Adrenal gland (tissue), 9 donors: ENCODE measurements at regions not wholly inside any gene's neighbourhood (a gene's known extent, or its start where the extent isn't known, plus 50 kb on each side); places are given as distances from the start of the nearest gene placed in this dataset.

Experiments used
- DNase-seq, 7 donors: peaks; one replicate each; pipeline ENCODE4 v3.0.0-alpha.2; 2019 to 2020
- H3K27ac ChIP-seq, 5 donors: fragments of 200-600 bp; sonication (generic) in 4 of 5; 1 replicate in 3 of 5; 2 replicates in 2 of 5; pipeline versions ENCODE4 v1.5.1 to v1.8.0; 2016 to 2020; ENCODE audit warnings: mild to moderate bottlenecking in 1 of 5
- H3K27me3 ChIP-seq: fragments of 200-600 bp; 2 replicates; pipeline ENCODE4 v1.8.0; 2021
- H3K36me3 ChIP-seq, 2 donors: fragments of 200-600 bp; replicated peaks in 1 of 2; 1 replicate in 1 of 2; 2 replicates in 1 of 2; pipeline versions ENCODE4 v1.5.1 to v1.8.0; 2018 to 2022
- H3K4me1 ChIP-seq, 2 donors: fragments of 200-600 bp; replicated peaks in 1 of 2; 1 replicate in 1 of 2; 2 replicates in 1 of 2; pipeline versions ENCODE4 v1.5.1 to v1.8.0; 2018 to 2021
- H3K4me3 ChIP-seq, 4 donors: fragments of 200-600 bp; sonication (generic) in 3 of 4; one replicate each; pipeline ENCODE4 v1.5.1; 2016 to 2018
- H3K9me3 ChIP-seq, 3 donors: fragments of 200-600 bp; sonication (generic) in 1 of 3; replicated peaks in 1 of 3; 1 replicate in 2 of 3; 2 replicates in 1 of 3; pipeline versions ENCODE4 v1.5.1 to v1.8.0; 2016 to 2021
- POLR2A ChIP-seq, 2 donors: fragments of 450-650 bp; IDR thresholded peaks; one replicate each; pipeline ENCODE4 v1.6.1; 2017; ENCODE audit warnings: antibody characterized with exemption in 2 of 2, mild to moderate bottlenecking in 2 of 2, moderate library complexity in 1 of 2
- WGBS, 4 donors: extraction: QIAGEN DNeasy Blood & Tissue Kit in 2 of 4; methylation state at CpG; one replicate each; pipeline versions ENCODE4 v1.1.5 to v1.1.7; 2013 to 2017; 5-methylcytosine and 5-hydroxymethylcytosine counted together
- intact Hi-C, 2 donors: fragments of 100-400 bp; cut with DNase I; formaldehyde crosslinking; loops; one replicate each; pipeline versions ENCODE4 v1.14.1 to v1.15.0; 2022 to 2023
- TF ChIP-seq, protein P1 (sequence below), 6 experiments: fragments of 450-650 bp in 4 of 6; fragments of 200-600 bp in 2 of 6; sonication (generic) in 1 of 6; IDR thresholded peaks; 1 replicate in 5 of 6; 2 replicates in 1 of 6; pipeline versions ENCODE4 v1.5.1 to v1.8.0; 2016 to 2021; ENCODE audit warnings: antibody characterized with exemption in 6 of 6, mild to moderate bottlenecking in 2 of 6, moderate library complexity in 1 of 6
- donor health status: healthy with polysubstance abuse.
- donor health status: Bipolar disorder and iron deficiency.
- donor health status: DM: yes; HTN: yes; CAD: no.
- donor health status: DM: no; HTN: no; CAD: no.
- donor health status: DM: no; HTN: no; CAD: no.

DNA sequence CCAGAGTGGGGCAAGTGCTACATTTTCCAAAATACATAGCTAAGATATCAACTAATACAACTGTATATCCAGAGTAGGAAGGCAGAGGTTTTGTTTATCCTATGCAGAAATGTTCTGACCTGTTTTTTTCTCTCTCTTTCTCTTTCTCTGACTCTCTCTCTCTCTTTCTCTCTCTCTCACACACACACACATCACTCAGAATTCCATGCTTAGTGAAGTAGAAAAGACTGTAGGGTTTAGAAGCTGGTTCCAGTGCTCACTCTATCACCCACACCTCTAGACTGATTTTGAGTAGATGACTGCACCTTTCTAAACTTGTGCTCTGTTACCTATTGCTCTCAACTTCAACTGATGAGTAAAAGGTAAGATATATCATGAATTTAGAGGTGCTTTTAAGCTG, 356.7 kb downstream of the LRIG3 start:
- TF ChIP-seq POLR2A (IDR thresholded peaks at IDR 0.05): no peak
- TF ChIP-seq, protein P1, sequence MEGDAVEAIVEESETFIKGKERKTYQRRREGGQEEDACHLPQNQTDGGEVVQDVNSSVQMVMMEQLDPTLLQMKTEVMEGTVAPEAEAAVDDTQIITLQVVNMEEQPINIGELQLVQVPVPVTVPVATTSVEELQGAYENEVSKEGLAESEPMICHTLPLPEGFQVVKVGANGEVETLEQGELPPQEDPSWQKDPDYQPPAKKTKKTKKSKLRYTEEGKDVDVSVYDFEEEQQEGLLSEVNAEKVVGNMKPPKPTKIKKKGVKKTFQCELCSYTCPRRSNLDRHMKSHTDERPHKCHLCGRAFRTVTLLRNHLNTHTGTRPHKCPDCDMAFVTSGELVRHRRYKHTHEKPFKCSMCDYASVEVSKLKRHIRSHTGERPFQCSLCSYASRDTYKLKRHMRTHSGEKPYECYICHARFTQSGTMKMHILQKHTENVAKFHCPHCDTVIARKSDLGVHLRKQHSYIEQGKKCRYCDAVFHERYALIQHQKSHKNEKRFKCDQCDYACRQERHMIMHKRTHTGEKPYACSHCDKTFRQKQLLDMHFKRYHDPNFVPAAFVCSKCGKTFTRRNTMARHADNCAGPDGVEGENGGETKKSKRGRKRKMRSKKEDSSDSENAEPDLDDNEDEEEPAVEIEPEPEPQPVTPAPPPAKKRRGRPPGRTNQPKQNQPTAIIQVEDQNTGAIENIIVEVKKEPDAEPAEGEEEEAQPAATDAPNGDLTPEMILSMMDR (IDR thresholded peaks at IDR 0.05): no peak

DNA sequence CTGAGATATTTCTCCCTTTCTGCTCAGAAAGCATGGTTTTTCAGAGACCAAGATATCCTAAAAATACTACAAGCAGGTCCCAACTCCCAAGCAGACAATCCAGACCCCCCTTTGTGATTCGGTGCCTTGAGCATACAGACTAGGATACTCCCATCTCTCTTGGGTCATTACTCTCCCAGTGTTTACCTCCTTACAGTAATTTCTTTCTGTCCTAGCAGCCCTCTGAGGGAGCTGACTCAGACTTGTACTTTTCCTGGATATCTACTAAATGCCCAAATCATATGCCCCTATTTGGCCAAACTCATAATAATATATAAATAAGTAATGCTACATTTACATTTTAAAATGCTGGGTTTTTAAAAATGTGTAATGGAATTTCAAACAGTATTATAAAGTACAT, 355.6 kb downstream of the LRIG3 start:
- Histone ChIP-seq H3K9me3 (no peaks in the 10 kb centered on the region), H3K36me3 (no peaks in the 10 kb centered on the region), H3K4me1 (no peaks in the 10 kb centered on the region), H3K27me3 (no peaks in the 10 kb centered on the region), H3K4me3 (no peak overlapping the region), H3K27ac (no peak overlapping the region)
- intact Hi-C loops: no loop called here
- TF ChIP-seq, protein P1 (IDR thresholded peaks at IDR 0.05): no peak
- TF ChIP-seq POLR2A (IDR thresholded peaks at IDR 0.05): no peak
- WGBS, 4 donors: 73 to 82% (median 79%) methylated on average over 1 of the region's 1 CpG
- DNase-seq: no peak

More for the DNA sequence above, 356.7 kb downstream of the LRIG3 start:
- intact Hi-C loops: no loop called here
- H3K27ac ChIP-seq: no peak overlapping the region
- no peaks in the 10 kb centered on the region for H3K36me3 ChIP-seq
- DNase-seq: no peak
- no peaks in the 10 kb centered on the region for H3K9me3 ChIP-seq
- H3K4me1 ChIP-seq: no peaks in the 10 kb centered on the region
- H3K27me3 ChIP-seq: no peaks in the 10 kb centered on the region
- H3K4me3 ChIP-seq: no peak overlapping the region

DNA sequence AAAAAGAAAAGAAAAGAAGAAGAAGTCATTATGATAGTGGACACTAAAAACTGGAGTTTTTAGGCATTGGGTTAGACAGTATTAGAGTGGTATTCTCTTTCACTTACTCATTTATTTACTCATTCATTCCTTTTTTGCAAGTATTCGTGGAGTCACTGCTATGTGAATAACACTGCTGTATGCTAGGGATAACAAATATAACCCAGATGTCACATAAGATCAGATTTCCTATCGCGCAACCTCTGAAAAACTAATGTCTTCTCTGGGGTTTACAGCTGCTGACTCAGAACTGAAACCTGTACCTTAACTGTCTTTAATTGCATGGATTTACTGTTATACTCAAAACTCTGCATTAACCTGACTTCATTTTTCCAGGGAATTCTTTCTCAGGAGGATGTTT, 353.7 kb downstream of the LRIG3 start:
- Histone ChIP-seq H3K36me3 (no peaks in the 10 kb centered on the region), H3K27ac (no peak overlapping the region), H3K4me3 (no peak overlapping the region), H3K27me3 (no peaks in the 10 kb centered on the region), H3K9me3 (no peaks in the 10 kb centered on the region), H3K4me1 (no peaks in the 10 kb centered on the region)
- TF ChIP-seq, protein P1 (IDR thresholded peaks at IDR 0.05): no peak
- TF ChIP-seq POLR2A (IDR thresholded peaks at IDR 0.05): no peak
- WGBS, 4 donors: 79 to 88% (median 84%) methylated on average over 3 of the region's 3 CpGs
- DNase-seq: no peak
- intact Hi-C loops: no loop called here

DNA sequence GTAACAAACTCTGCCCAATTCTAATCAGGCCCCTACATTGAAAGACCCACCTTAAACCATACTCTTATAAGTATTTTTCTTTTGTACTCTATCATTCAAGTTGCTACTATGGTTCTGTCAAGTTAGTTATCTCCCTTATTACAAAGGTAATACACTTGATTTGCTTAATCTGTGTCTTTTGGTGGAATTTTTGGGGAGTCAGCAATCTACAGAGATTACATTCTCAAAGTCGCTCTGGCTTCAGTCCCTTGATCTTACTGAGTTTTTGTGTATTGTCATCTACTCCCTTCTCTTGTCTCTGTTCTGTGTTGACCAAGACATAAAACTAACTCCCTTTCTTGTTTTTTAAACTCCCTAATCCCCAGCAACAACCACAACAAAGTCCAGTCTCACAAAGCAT, 353.1 kb downstream of the LRIG3 start:
- H3K27me3 ChIP-seq: no peaks in the 10 kb centered on the region
- H3K36me3 ChIP-seq: no peaks in the 10 kb centered on the region
- no peaks in the 10 kb centered on the region for H3K4me1 ChIP-seq
- H3K4me3 ChIP-seq: no peak overlapping the region
- DNase-seq: no peak
- H3K27ac ChIP-seq: no peak overlapping the region
- H3K9me3 ChIP-seq: no peaks in the 10 kb centered on the region
- intact Hi-C loops: no loop called here
- TF ChIP-seq, protein P1 (IDR thresholded peaks at IDR 0.05): no peak
- no peak for TF ChIP-seq POLR2A (IDR thresholded peaks at IDR 0.05)
- WGBS, 4 donors: 90 to 100% (median 96%) methylated on average over 1 of the region's 1 CpG
